Suprapubic skin (tissue), 4 donors: ENCODE measurements at regions not wholly inside any gene's neighbourhood (a gene's known extent, or its start where the extent isn't known, plus 50 kb on each side); places are given as distances from the start of the nearest gene placed in this dataset.

ENCODE experiments used
- EP300 ChIP-seq: sonication (generic); formaldehyde crosslinking; IDR thresholded peaks from one replicate; pipeline ENCODE4 v1.6.1; 2017; ENCODE audit warnings: antibody characterized with exemption
- POLR2A ChIP-seq, 2 donors: fragments of 450-650 bp; IDR thresholded peaks; one replicate each; pipeline ENCODE4 v1.6.1; 2017; ENCODE audit warnings: antibody characterized with exemption in 2 of 2, mild to moderate bottlenecking in 2 of 2, moderate library complexity in 2 of 2
- POLR2AphosphoS5 ChIP-seq, 3 donors: sonication (generic); formaldehyde crosslinking; IDR thresholded peaks; one replicate each; pipeline ENCODE4 v1.6.1; 2017; ENCODE audit warnings: antibody characterized with exemption in 3 of 3
- TF ChIP-seq, protein P1 (sequence below), 2 donors: fragments of 200-600 bp in 1 of 2; fragments of 450-650 bp in 1 of 2; sonication (generic) in 1 of 2; IDR thresholded peaks; one replicate each; pipeline ENCODE4 v1.5.1; 2016 to 2019; ENCODE audit warnings: antibody characterized with exemption in 2 of 2, mild to moderate bottlenecking in 1 of 2, moderate library complexity in 1 of 2

DNA sequence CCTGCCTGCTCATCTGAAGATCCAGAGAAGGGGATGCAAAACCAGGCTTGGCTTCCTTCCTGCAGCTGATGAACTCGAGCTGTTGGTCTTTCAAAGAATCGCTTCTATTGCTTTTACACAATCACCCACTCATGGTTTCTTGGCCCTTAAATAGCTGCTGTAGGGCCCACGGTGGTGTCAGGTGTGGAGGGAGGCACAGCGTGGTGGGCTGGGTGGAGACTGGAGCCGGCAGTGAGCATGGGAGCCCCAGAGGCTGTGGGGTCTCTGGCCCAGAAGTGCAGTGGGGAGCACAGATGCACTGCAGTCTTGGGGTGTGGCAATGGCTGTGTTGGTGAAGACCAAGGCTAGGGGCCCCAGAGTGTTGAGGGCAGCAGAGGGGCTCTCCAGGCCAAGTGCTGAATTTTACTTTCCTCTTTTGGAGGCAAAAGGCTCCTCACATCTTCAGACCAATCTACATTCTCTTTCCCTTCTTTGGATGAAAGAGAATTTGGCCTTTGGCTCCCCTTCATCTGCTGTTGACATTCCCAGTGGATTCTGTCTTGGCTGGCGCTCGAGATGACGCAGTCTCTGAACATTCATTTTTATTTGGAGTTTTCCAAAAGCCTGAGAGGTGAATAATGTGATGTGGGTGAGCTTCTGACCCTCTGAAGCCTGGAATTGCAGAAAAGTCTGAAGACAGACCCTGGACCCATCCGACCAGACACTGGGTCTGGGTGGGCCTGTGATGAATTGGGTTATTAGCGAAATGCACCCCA, 70.1 kb upstream of the ASB18 start:
- TF ChIP-seq POLR2AphosphoS5 (IDR thresholded peaks at IDR 0.05) (no peak), POLR2A (IDR thresholded peaks at IDR 0.05) (no peak), EP300 (no peak)
- TF ChIP-seq, protein P1, sequence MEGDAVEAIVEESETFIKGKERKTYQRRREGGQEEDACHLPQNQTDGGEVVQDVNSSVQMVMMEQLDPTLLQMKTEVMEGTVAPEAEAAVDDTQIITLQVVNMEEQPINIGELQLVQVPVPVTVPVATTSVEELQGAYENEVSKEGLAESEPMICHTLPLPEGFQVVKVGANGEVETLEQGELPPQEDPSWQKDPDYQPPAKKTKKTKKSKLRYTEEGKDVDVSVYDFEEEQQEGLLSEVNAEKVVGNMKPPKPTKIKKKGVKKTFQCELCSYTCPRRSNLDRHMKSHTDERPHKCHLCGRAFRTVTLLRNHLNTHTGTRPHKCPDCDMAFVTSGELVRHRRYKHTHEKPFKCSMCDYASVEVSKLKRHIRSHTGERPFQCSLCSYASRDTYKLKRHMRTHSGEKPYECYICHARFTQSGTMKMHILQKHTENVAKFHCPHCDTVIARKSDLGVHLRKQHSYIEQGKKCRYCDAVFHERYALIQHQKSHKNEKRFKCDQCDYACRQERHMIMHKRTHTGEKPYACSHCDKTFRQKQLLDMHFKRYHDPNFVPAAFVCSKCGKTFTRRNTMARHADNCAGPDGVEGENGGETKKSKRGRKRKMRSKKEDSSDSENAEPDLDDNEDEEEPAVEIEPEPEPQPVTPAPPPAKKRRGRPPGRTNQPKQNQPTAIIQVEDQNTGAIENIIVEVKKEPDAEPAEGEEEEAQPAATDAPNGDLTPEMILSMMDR (IDR thresholded peaks at IDR 0.05): no peak
